HG03432 (cell line): ENCODE measurements at regions not wholly inside any gene's neighbourhood (a gene's known extent, or its start where the extent isn't known, plus 50 kb on each side); places are given as distances from the start of the nearest gene placed in this dataset.

Experiments
- ATAC-seq: cut with Tn5 transposase; IDR thresholded peaks from one replicate; pipeline ENCODE4 v1.9.1; 2021; ENCODE audit warnings: mild to moderate bottlenecking, moderate library complexity; ENCODE audit not compliant: unreplicated experiment

DNA sequence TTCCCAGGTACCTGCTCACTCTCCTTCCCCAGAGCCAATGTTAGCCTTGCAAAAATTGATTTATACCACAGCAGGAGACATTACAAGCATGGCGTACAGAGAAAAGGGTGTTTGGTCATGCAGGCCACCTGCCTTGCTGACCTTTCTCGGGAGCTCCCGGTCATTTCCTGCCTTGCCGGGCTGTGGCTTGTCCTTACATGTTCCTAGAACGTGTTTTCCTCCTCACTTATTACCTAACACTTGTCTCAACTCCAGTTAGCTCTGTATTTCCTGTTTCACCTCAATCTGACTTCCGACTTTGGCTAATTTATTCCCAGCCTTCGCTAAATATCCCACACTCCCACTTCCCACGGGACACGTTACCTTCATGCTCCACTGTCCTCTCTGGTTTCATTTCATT is 282.5 kb downstream of the ICE1 start:
- no peak for ATAC-seq

DNA sequence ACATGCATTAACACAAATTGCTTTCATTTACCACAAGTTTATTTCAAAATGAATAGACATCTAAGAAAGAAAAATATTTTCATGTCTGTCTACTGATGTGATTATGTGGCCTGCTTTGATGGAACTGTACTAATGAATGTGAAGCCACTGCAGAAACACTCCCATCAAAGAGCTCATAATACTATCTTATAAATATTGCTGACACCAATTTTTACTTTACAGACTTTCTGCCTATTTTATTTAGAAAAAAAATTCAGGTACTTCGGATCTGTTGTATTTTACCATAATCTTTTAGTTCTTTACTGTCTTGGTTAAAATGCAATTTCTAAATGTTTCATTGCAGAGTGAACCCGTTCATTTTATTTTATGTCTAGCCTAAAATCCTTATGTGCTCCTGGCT is 281.9 kb downstream of the ICE1 start:
- no peak for ATAC-seq

DNA sequence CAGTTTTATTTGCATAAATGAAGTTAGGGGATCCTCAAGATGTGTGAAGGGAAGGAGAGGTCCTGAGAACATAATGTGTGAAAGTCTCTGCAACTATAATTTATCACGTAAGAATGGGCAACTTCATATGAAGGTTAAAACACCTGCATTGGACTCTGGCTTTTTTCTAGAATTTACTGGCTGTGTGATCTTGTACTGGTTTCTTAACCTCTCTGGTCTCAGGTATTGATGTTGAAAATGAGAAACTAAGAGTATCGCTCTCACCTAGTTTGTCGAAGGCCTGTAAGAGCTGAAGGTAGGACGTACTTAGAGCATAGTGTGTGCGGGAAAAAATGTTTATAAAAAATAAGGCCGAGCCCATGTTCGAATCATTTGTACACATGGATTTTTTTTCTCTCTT is 280.5 kb downstream of the ICE1 start:
- no peak for ATAC-seq

DNA sequence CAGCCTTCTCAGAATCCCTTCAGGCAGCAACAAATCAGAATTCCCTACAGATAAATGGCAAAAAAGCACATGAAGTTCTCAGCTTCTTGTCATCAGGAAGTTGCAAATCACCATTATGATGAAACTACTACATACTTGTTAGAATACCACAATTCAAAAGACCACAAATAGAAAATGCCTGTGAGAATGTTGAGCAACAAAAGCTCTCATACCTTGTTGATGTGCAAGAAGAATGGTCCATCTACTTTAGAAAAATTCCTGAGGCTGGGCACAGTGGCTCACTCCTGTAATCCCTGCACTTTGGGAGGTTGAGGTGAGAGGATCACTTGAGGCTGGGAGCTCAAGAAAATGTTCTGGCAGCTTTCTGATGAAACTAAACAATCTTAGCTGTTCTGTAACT is 278.1 kb downstream of the ICE1 start:
- no peak for ATAC-seq

DNA sequence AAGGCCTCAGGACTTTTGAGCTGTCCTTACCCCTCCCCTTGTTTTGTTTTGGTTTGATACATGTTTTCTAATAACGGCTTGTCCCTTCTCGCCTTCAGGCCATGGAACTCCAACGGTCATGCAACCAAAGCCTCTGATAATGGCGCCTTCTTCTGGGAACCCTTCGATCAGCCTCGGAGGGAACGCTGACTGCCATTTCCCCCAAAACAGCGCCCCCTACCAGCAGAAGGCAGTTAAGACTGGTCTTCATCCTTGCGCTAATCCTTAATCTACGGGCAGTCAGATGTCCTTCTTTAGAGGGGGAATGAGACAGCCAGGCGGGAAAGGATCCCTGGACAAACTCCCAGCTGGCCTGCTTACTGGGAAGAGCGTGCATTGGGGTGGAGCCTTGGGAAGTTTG is 276.6 kb downstream of the ICE1 start:
- no peak for ATAC-seq

DNA sequence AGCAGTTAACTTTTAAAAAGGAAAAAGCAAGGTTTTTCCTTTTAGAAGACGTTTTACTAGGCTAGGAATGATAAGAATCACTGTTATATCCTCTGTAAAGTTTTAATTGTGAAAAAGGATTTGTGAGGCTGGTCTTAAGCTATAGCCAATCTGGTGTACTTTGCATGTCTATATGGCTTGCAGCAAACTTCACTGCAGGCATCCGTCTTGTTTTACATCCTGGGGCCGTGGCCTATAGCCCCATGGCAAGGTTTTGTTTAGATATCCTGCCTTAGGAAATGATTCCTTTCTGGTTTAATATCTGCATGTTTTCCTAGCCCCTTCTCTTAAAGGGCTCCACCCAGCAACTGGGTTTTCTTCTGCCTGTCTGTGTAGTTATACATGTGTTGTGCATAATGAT is 272.8 kb downstream of the ICE1 start:
- ATAC-seq: no peak

DNA sequence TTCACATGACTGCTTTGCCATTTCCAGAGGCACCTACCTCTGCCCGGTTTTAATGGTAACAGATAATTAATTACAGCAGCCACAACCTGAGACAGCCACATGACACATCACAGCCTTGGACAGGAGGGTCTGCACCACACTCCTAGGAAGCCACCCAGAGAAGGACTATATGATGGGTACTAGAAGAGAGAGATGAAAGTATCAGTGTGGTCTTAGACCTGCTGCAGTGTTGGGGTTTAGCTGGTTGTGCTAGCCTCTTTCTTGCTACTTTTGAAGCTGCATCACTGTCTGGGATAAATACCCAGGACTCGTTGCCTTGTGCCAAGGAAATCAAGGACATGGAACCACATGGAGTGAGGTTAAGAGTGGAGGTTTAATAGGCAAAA is 266.4 kb downstream of the ICE1 start:
- no peak for ATAC-seq

DNA sequence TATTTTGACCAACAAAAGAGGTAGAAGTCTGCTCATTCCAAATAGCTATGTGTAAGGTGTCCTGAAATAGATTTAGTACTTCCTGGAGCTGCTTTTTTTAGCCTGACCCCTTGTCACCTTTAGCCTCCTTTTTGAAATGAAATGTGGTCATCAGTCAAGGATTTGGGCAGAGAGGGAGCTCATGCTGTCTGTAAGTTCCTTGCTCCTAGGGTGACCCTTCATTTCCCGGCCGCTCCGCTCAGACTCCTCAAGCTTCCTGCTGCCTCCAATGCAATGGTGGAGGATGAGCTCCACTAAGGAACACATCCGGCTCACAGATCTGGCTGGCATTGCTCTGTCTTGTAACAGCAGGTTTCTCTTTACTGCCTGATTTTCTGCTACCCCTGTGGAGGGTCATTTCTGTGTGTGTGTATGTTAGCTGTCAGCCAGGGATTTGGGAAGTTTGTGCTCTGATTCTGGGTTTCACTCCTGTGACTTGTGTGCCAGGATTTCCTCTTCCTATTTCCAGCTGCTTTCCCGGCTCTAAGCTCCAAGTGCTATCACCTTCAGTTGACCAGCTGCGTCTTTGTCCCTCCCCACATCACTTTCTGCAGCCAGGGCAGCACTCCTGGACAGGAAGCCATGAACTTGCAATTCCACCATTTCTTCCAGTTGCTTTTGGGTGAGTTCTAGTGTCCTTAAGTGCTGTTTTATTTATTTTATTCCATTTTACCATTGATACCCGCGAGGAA is 265.9 kb downstream of the ICE1 start:
- ATAC-seq: no peak

DNA sequence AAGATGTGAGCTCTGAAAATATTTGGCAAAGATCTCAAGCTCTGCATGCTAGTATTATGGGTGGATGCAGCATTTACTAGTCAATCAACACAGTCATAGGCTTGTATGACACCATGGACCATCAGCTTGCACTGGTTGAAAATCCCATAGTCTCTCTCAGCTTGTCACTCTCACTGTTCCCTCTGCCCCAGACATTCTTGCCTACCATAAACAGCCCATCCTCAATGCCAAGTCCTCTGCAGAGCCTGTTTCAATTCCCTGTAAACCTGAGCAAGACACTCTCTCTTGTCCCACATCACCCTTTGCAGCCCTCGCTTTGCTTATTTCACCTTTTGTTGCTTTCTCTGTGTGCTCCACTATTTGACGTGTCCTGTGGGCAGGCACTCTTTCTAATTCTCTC is 264.6 kb downstream of the ICE1 start:
- no peak for ATAC-seq

DNA sequence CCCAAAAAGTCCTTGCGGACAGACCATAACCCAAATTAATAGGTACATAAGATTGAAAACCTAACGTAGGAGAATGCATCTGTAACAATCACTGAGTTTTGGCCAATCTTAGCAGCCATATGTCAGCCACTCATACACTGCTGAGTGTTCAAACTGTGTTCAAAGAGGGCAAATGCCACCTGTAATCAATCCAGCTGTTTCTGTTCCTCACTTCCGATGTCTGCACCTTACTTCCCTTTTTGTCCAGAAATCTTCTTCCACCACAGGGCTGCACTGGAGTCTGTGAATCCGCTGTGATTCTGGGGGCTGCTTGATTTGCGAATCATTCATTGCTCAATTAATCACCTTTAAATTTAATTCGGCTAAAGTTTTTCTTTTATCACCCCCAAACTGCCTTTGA is 263.9 kb downstream of the ICE1 start:
- no peak for ATAC-seq

DNA sequence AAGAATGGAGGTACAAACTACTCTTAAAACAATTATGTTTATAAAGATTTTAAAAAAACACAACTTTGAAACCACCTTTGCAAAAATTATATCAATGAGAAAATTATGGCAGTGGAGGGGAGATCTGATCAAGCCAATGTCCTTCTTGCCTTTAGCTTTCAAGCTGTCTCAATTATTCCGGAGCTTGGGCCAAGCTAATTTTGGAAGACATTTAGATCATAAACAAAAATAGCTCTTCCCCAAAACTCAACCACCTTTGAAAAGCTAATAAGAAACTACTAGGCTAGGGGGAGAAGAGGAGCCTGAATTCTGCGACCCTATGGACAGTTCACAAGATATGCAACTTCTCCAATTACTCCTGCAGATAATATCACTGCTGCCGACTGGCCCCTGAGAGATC is 263.3 kb downstream of the ICE1 start:
- no peak for ATAC-seq

DNA sequence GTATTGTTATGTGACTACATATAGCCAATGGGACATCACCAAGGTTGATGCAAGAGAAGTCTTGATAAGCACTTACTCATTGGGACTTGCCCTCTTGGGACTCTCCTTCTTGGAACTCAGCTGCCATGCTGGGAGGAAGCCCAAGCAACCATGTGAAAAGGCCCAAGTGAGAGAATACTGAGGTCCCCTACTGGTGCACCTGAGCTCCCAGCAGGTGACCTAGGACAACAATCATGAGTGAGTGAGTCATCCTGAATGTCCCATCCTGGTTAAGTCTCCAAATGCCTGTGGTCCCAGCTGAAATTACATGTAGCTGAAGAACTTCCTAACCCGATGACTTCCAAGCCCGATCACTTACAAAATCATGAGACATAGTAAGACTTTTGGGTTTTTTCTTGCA is 260.7 kb downstream of the ICE1 start:
- no peak for ATAC-seq

DNA sequence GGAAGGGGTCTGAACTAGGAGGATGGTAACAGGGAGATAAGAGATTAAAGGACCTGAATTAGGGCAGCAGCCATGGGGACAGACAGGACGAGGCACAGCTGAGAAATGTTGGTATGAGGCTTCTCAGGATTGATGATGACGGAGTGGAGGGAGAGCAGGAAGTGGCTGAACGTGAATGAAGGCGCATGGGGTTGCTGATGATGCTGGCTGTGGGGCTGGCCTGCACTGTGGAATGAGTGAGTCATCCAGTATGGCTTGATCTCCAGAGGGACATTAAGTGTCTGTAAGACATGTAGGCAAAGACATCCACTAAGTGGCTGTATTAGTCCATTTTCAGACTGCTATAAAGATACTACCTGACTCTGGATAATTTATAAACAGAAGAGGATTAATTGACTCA is 256.4 kb downstream of the ICE1 start:
- no peak for ATAC-seq

DNA sequence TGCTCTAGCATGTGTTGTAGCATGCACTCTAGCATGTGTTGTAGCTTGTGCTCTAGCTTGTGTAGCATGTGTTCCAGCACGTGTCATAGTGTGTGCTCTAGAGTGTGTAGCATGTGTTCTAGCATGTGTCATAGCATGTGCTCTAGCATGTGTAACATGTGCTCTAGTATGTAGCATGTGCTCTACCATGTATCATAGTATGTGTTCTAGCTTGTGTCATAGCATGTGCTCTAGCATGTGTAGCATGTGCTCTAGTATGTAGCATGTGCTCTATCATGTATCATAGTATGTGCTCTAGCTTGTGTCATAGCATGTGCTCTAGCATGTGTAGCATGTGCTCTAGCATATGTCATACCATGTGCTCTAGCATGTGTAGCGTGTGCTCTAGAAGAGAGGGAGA is 255.3 kb downstream of the ICE1 start:
- no peak for ATAC-seq

DNA sequence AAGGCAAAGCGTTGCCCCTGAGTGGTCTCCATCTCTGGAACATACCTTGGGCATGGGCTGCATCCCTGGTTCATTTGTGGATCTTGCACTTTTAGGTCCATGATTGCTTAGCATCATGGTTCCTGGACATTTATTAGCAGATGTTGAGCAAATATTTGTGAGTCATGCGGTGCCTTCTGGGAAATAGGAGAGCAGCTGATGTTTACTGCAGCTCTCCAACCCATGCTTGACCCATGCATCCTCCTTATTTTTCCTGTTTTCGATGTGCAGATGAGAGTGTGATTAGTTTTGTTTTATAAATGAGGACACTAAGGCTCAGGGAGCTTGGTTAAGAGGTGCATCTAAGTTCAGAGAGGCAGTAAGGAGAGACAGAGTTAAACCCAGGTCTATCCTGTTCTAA is 253.7 kb downstream of the ICE1 start:
- no peak for ATAC-seq

DNA sequence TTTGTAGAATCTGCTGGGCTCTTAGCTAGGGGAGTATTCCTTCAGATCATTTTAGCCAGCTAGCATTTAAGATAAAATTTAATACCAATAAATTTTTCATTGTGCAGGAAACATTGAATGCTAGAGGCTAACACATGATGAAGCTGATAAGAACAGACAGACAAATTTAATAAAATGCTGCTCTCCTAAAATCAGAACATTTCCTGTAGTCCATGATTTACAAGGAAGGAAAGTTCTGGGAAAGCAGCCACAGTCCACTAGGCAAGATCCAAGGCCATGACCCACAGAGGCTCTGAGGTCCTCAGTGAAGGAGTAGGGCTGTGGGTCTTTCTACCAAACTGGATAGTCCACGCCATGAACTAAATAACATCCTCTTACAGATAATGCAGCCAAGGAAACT is 253.0 kb downstream of the ICE1 start:
- no peak for ATAC-seq

DNA sequence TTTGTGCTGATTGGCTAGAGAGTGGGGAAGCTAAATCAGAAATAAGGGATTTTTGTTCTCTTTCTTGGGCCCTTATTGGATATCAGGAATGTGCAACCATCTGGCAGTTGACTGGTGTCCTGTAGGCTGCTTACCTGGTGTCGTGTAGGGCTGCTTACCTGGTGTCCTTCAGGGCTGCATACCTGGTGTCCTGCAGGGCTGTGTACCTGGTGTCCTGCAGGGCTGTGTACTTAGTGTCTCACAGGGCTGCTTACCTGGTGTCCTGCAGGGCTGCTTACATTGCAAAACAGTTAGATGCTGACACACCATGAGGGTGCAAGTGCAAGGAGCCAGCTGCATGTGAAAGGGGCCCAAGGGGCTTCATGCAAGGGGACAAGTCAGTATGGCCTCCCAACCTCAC is 249.3 kb downstream of the ICE1 start:
- ATAC-seq: no peak

DNA sequence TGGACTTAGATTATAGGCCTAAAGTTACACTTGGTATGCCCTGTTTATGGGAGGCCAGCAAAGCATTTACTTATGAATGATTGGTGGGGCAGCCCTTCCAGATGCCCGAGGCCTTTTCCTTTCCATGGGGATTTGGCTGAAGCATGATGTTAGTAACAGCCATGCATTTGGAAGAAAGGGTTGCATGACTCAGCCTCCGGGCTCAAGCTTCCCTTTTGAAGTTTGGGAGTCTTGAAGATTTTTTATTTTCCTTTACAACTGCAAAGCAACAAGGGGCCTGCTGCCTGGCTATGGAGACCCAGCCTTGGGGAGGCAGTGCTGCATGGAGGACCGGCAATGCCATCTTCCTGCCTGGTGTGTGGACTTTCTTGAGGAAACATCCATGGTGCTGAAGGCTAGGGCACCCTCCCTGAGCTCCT is 244.7 kb downstream of the ICE1 start:
- no peak for ATAC-seq

DNA sequence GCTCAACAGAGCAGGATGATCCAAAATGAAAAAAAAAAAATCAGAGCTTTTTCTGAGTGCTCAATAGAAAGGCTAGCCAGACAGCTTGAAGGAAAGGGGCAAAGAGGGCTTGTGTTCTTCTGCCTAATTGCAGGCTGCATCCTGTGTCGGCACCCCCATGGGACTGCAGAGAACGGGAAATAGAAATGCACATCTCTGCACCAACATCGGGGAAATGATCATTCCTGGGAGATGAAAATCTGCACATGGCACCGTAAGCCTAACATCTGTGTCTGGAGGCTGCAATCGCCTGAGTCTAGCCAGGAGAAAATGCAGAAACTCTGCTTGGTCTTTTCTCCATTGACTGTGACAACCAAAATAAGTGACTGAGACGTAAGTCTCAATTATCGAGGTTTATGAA is 243.9 kb downstream of the ICE1 start:
- no peak for ATAC-seq

DNA sequence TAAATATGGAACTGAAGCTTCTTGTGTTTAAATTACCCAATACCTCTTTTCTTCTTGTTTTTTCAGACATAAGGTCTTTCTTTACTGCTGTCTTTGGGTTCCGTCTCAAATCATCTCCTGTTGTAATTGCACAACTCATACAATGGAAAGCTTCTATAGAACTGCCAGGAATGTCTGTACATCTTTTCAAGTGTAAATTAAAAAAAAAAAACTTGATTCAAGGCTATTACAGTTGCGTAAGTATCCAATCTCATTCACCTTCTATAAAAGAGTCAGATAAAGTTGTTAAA is 243.5 kb downstream of the ICE1 start:
- no peak for ATAC-seq

DNA sequence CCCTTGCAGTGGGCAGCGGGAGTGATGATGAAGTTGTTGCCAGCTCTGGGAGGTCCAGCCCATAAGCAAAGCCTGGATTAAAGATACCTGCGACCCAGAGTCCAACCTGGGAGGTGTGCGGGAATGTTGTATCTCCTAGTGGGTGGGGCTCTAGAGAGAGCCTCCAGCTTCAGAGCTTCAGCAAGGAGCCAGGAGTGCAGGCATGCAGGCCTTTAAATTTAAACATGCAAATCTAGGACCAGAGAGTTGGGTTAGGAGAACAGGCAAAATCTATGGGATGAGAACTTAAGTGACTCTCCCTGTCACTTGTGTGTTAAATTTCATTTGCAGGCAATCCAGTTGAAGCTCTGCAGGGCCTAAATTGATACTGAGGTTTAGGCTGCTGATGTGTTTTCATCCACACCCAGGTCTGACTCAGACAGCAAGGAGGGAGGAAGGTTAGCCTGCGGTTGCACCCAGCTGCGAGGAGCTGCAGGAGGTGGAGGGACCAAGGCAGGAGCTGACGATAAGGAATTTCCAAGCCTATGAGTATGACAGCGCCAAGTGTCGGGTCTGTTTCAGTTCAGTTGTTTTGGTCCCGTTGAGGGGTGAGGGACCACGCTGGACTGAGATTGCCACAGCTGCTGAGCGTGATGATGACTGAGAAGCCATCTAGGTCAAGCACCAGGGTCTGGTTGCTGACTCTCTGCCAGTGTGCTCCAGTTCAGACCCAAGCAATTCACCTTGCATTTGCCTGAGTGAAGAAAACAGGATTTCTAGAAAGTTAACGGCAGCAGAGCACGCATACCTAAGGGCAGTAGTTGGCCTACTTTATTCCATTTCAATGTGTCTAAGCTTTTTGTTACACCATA is 243.0 kb downstream of the ICE1 start:
- ATAC-seq: no peak

DNA sequence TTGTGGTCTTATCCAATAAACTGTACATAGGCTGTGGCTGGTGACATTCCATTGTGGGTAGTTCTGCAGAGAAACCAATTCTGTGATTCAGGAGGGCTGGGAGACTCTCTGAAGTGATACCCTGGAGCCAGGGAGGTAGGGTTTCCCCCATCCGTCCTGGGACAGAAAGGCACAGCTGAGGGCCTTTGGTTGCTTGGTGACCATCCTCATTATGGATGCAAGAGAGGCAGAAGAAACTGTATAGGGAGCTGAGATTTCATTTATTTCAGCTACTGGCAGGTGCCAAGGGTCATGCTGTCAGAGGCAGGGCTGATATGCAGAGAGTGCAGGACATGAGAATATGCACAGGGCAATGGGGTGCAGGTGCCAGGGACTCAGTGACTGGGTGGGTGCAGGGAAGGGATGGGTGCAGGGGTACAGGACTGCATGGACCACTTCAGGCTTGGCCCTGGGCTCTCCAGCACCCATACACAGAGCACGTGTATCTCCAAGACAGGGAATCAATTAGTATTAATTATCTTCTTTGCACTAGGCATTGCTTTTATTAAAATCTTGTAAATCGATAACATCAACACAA is 236.5 kb downstream of the ICE1 start:
- ATAC-seq: no peak
